Tibial nerve (tissue), 4 donors: ENCODE measurements at regions not wholly inside any gene's neighbourhood (a gene's known extent, or its start where the extent isn't known, plus 50 kb on each side); places are given as distances from the start of the nearest gene placed in this dataset.

Source experiments
- EP300 ChIP-seq, 2 donors: sonication (generic); formaldehyde crosslinking; IDR thresholded peaks; one replicate each; pipeline ENCODE4 v1.6.1; 2017; ENCODE audit warnings: antibody characterized with exemption in 2 of 2, mild to moderate bottlenecking in 1 of 2
- POLR2A ChIP-seq, 2 donors: fragments of 450-650 bp; IDR thresholded peaks; one replicate each; pipeline ENCODE4 v1.6.1; 2017; ENCODE audit warnings: antibody characterized with exemption in 2 of 2, mild to moderate bottlenecking in 2 of 2, moderate library complexity in 2 of 2
- TF ChIP-seq, protein P1 (sequence below), 5 experiments: fragments of 200-600 bp in 3 of 5; fragments of 450-650 bp in 2 of 5; sonication (generic) in 3 of 5; IDR thresholded peaks; one replicate each; pipeline ENCODE4 v1.5.1; 2016 to 2019; ENCODE audit warnings: antibody characterized with exemption in 5 of 5, mild to moderate bottlenecking in 3 of 5, moderate library complexity in 2 of 5

- TF ChIP-seq, protein P1, sequence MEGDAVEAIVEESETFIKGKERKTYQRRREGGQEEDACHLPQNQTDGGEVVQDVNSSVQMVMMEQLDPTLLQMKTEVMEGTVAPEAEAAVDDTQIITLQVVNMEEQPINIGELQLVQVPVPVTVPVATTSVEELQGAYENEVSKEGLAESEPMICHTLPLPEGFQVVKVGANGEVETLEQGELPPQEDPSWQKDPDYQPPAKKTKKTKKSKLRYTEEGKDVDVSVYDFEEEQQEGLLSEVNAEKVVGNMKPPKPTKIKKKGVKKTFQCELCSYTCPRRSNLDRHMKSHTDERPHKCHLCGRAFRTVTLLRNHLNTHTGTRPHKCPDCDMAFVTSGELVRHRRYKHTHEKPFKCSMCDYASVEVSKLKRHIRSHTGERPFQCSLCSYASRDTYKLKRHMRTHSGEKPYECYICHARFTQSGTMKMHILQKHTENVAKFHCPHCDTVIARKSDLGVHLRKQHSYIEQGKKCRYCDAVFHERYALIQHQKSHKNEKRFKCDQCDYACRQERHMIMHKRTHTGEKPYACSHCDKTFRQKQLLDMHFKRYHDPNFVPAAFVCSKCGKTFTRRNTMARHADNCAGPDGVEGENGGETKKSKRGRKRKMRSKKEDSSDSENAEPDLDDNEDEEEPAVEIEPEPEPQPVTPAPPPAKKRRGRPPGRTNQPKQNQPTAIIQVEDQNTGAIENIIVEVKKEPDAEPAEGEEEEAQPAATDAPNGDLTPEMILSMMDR (IDR thresholded peaks at IDR 0.05) = no peak
- TF ChIP-seq POLR2A (IDR thresholded peaks at IDR 0.05) (no peak), EP300 (IDR thresholded peaks at IDR 0.05) (no peak)
These were observed 418.0 kb downstream of the CETN3 start for GRCh38 chr5:89991592-89991991.
